Immature natural killer cell (primary cell): ENCODE measurements at regions not wholly inside any gene's neighbourhood (a gene's known extent, or its start where the extent isn't known, plus 50 kb on each side); places are given as distances from the start of the nearest gene placed in this dataset.

Experiments used
- DNase-seq, 3 donors: peaks; one replicate each; pipeline ENCODE4 v3.0.0; 2022; ENCODE audit warnings: mixed read lengths in 1 of 3
- H3K27ac Mint-ChIP-seq, 6 donors: one replicate each; pipeline ENCODE4 v1.8.0; 2020; ENCODE audit warnings: mixed read lengths in 6 of 6, mild to moderate bottlenecking in 5 of 6, inconsistent platforms in 4 of 6, moderate library complexity in 3 of 6
- H3K27me3 Mint-ChIP-seq, 3 donors: one replicate each; pipeline ENCODE4 v1.8.0; 2020 to 2021; ENCODE audit warnings: low read depth in 3 of 3, mild to moderate bottlenecking in 3 of 3, mixed read lengths in 3 of 3, moderate library complexity in 3 of 3, inconsistent platforms in 1 of 3
- H3K36me3 Mint-ChIP-seq, 3 donors: one replicate each; pipeline ENCODE4 v1.8.0; 2020; ENCODE audit warnings: mixed read lengths in 3 of 3, inconsistent platforms in 2 of 3, mild to moderate bottlenecking in 2 of 3
- H3K4me1 Mint-ChIP-seq, 2 donors: one replicate each; pipeline ENCODE4 v1.8.0; 2020; ENCODE audit warnings: inconsistent platforms in 2 of 2, mild to moderate bottlenecking in 2 of 2, mixed read lengths in 2 of 2, moderate library complexity in 1 of 2
- H3K4me3 Mint-ChIP-seq, 5 donors: one replicate each; pipeline ENCODE4 v1.8.0; 2020; ENCODE audit warnings: mild to moderate bottlenecking in 5 of 5, mixed read lengths in 5 of 5, inconsistent platforms in 3 of 5, moderate library complexity in 3 of 5
- H3K9me3 Mint-ChIP-seq, 6 donors: one replicate each; pipeline ENCODE4 v1.8.0; 2020; ENCODE audit warnings: mild to moderate bottlenecking in 6 of 6, mixed read lengths in 6 of 6, inconsistent platforms in 4 of 6, moderate library complexity in 3 of 6

DNA sequence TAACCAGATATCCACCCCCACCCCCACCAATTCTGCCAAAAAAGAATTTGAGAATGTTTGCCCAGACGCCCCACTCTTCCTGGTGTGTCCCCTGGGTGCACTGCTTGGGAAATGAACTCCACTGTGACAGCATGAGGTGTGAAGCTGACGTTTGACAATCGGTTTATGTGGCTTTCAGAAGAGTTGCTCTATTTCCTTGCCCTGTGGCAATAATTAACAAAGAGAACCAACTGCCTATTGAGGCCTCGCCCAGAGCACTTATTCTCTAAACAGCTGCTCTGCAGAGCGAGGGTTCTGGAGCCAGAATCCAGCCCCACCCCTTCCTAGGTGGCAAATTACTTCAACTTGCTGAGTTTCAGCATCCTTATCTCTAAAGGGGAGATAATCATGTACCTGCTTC is 115.8 kb upstream of the SIX3 start:
- H3K36me3 Mint-ChIP-seq, result no peaks in the 10 kb centered on the region
- no peak overlapping the region for H3K27ac Mint-ChIP-seq
- H3K4me1 Mint-ChIP-seq, result no peaks in the 10 kb centered on the region
- no peak for DNase-seq
- peaks cover 0 to 2% (median 1%) of the 10 kb centered on the region in 3 donors for H3K27me3 Mint-ChIP-seq
- no peak overlapping the region for H3K4me3 Mint-ChIP-seq
- no peaks in the 10 kb centered on the region for H3K9me3 Mint-ChIP-seq

DNA sequence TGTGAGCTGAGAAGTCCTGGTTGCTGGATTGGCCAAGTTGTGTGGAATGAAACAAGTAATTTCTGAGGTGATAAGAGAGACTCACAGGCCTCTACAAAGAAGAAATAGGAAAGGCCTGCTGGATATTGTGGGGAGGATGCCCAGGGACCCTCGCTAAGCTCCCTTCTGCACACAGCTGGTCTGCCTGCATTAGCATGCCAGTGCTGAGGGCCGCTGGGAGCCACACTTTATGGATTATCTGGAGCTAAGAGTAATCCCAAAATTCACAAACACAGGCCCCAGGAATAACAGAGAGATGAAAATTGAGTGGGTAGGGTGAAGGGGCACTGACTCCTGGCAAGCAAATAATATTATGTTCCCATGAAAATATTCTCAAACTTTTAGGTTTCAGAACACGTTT is 114.9 kb upstream of the SIX3 start:
- DNase-seq, result no peak
- no peaks in the 10 kb centered on the region for H3K36me3 Mint-ChIP-seq
- H3K27ac Mint-ChIP-seq, result no peak overlapping the region
- peaks cover 0 to 2% (median 1%) of the 10 kb centered on the region in 3 donors for H3K27me3 Mint-ChIP-seq
- H3K4me3 Mint-ChIP-seq, result no peak overlapping the region
- no peaks in the 10 kb centered on the region for H3K9me3 Mint-ChIP-seq
- H3K4me1 Mint-ChIP-seq, result no peaks in the 10 kb centered on the region

DNA sequence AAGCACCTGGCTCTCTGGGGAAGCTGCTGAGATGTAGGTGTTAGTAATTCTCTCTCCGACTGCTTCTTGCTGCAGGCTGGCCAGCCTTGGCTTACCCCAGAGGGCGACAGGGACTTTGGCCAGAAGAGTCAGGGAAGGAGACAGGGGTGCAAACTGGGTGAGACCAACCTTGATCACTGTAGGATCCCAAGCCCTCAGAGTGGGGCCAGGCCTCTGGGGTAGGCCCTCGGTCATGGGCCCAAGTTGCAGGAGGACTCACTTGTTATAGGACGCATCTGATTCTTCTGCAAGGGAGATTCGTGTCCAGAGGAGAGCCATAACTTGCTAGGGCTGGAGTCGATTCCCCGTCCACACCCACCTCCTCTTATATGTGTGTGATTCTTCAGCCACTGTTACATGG is 111.7 kb upstream of the SIX3 start:
- H3K27me3 Mint-ChIP-seq, result peaks cover 0 to 5% (median 1%) of the 10 kb centered on the region in 3 donors
- no peak for DNase-seq
- peaks cover 0 to 3% (median 0%) of the 10 kb centered on the region in 6 donors for H3K9me3 Mint-ChIP-seq
- no peak overlapping the region for H3K4me3 Mint-ChIP-seq
- H3K36me3 Mint-ChIP-seq, result no peaks in the 10 kb centered on the region
- no peaks in the 10 kb centered on the region for H3K4me1 Mint-ChIP-seq
- H3K27ac Mint-ChIP-seq, result no peak overlapping the region

DNA sequence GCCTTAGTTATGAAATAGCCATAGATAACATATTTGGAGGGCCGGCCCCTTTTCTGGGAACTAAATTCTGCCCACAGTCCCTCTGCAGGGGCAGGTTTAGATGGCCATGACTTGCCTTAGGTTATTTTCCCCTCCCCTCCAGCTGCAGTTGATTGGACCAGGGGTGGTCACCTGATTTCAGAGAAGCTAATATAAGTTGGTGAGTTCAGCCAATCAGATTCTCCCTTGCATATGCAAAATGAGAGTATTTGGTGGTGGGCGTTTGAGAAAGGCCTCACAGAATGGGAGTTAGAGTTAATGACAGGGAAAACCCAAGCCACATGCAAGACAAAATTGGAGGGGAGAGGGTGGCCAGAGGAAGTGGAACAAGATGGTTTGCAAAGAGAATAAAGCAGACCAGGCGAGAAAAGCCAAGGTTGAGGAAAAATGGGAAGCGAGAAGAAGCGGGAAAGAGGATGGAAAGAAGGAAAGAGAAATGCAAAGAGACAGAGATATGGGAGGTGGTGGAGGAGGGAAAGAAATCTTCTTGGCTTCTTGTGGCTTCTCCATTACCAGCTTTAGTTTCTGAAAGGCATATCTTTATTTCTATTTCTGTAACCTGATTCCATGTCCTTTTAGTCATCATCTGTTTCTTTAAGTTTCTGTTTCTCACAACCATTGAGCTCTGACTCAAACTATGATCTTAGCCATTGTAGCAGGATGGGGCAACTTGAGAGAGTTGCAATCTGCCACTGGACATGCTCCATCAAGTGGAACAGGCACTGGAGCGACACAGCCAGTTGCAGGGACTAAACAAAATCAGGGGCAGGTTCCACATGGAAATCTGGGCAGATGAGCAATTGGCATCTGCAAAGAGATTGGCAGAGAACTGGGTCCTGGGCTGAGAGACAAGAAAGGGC is 108.1 kb upstream of the SIX3 start:
- no peak for DNase-seq
- Mint-ChIP-seq H3K36me3 (no peaks in the 10 kb centered on the region), H3K27ac (no peak overlapping the region), H3K4me1 (no peaks in the 10 kb centered on the region), H3K9me3 (peaks cover 0 to 4% (median 0%) of the 10 kb centered on the region in 6 donors), H3K27me3 (peaks cover 0 to 6% (median 1%) of the 10 kb centered on the region in 3 donors), H3K4me3 (no peak overlapping the region)

DNA sequence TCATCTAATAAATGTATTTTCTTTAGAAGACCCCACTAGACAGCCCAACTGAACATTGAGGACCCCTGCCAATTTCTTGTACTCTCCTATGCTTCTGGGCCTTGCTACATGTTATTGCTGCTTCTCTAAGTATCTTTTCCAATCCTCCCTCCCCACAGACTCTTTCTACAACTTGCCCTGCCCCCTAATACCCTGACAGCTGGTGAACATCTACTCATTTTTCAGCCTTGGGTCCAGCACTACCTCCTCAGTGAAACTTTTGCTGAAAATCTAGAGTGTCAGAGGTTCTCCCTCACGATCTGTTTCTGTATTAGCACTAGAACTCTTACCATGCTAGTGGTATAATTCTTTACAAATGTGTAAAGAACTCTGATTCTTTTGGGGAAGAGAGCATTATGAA is 106.8 kb upstream of the SIX3 start:
- no peak for DNase-seq
- no peak overlapping the region for H3K4me3 Mint-ChIP-seq
- H3K4me1 Mint-ChIP-seq, result no peaks in the 10 kb centered on the region
- no peak overlapping the region for H3K27ac Mint-ChIP-seq
- no peaks in the 10 kb centered on the region for H3K36me3 Mint-ChIP-seq
- H3K27me3 Mint-ChIP-seq, result peaks cover 0 to 6% (median 1%) of the 10 kb centered on the region in 3 donors
- H3K9me3 Mint-ChIP-seq, result peaks cover 0 to 4% (median 0%) of the 10 kb centered on the region in 6 donors

DNA sequence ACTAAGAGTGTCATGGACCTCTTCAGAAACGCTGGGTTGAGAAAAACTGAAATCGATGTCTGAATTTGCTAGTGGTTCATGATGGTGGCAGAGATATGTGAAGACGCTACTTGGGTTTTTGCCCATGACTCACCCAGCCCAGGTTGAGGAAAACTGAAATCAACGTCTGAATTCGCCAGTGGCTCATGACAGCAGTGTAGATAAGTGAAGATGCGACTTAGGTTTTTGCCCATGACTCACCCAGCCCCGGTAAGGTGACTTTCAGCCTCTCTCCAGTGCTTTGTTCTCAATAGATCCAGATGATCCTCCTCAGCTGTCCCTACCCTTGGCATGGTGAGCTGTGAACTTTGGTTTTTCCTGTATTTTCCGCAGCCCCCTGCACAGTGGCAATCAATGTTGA is 105.3 kb upstream of the SIX3 start:
- no peaks in the 10 kb centered on the region for H3K4me1 Mint-ChIP-seq
- H3K4me3 Mint-ChIP-seq, result no peak overlapping the region
- H3K9me3 Mint-ChIP-seq, result peaks cover 0 to 4% (median 0%) of the 10 kb centered on the region in 6 donors
- DNase-seq, result no peak
- H3K27ac Mint-ChIP-seq, result no peak overlapping the region
- H3K27me3 Mint-ChIP-seq, result peaks cover 0 to 6% (median 1%) of the 10 kb centered on the region in 3 donors
- no peaks in the 10 kb centered on the region for H3K36me3 Mint-ChIP-seq

DNA sequence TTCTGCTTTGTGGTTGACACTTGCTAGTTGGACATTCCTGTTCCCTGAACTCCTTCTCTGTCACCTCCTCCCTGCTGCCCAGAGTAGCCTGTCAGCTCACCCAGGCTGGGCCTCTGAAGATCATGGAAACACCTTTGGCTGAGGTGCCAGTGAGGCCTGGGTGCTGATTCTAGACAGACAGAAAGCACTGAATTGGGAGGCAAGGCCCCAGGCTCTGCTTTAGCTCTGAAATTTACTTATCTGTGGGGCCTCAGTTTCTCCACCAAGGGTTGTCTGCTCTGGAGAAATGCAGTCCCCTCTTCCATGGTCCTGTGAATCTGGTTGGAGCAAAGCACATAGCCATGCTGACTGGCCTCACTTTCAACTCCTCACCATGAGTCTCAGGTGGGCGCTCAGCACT is 104.6 kb upstream of the SIX3 start:
- peaks cover 0 to 4% (median 1%) of the 10 kb centered on the region in 3 donors for H3K27me3 Mint-ChIP-seq
- H3K9me3 Mint-ChIP-seq, result peaks cover 0 to 4% (median 0%) of the 10 kb centered on the region in 6 donors
- H3K4me3 Mint-ChIP-seq, result no peak overlapping the region
- no peak overlapping the region for H3K27ac Mint-ChIP-seq
- no peaks in the 10 kb centered on the region for H3K36me3 Mint-ChIP-seq
- no peak for DNase-seq
- H3K4me1 Mint-ChIP-seq, result no peaks in the 10 kb centered on the region

DNA sequence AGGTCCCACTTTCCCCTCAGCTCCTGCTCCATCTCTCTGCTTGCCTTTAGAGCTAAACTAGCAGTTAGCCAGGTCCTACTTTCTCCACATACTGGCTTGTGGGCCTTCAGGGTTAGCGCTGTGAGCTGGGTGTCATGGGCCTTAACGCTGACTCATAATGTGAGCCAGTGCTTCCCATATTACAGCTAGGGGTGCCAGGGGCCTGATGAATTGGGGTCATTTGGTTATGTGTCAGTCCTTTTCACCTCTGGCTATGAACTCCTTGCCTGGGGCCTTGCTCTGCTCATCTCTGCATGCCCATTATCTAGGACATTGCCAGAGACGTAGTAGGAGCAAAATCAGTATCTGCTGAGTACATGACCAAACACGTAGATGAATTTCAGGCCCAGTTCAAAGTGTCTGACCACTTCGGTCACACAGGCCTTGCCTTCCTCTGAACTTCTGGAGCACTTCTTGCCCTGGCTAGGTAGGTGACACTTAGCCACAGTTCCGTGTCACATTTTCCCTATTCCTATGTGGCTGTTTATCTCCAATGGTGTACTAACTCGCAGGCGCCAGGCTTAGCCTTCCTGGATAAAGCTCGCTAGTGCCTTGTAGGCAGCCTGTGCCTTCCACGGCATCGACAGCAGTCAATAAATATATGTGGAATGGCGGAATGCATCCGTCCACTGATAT is 103.2 kb upstream of the SIX3 start:
- H3K4me3 Mint-ChIP-seq, result no peak overlapping the region

DNA sequence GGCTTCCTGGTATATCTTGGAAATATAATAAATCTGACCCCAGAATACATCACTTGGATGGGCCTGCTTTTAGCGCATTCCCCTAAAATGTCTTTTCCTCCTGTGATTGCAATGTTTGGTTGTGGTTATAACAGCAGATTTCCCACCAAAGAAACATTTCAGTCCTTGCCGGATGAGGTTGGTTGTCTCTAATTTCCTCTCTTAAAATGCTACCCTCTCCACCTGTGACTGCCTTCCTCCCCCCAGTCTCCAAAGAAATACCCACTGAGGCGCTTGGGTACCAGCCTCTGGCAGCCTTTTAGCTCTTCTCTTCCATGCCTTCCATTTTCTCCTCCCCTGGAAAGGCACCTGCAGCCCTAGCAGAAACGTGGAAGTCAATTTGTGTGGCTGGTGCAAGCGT is 102.1 kb upstream of the SIX3 start:
- DNase-seq, result no peak
- Mint-ChIP-seq H3K4me3 (no peak overlapping the region), H3K27ac (no peak overlapping the region), H3K27me3 (peaks cover 0 to 3% (median 0%) of the 10 kb centered on the region in 3 donors), H3K4me1 (no peaks in the 10 kb centered on the region), H3K36me3 (no peaks in the 10 kb centered on the region), H3K9me3 (peaks cover 0 to 4% (median 0%) of the 10 kb centered on the region in 6 donors)

More for the DNA sequence above, 103.2 kb upstream of the SIX3 start:
- no peak overlapping the region for H3K27ac Mint-ChIP-seq
- H3K36me3 Mint-ChIP-seq, result no peaks in the 10 kb centered on the region
- H3K4me1 Mint-ChIP-seq, result no peaks in the 10 kb centered on the region
- peaks cover 0 to 4% (median 0%) of the 10 kb centered on the region in 6 donors for H3K9me3 Mint-ChIP-seq
- no peak for DNase-seq
- peaks cover 0 to 3% (median 1%) of the 10 kb centered on the region in 3 donors for H3K27me3 Mint-ChIP-seq

DNA sequence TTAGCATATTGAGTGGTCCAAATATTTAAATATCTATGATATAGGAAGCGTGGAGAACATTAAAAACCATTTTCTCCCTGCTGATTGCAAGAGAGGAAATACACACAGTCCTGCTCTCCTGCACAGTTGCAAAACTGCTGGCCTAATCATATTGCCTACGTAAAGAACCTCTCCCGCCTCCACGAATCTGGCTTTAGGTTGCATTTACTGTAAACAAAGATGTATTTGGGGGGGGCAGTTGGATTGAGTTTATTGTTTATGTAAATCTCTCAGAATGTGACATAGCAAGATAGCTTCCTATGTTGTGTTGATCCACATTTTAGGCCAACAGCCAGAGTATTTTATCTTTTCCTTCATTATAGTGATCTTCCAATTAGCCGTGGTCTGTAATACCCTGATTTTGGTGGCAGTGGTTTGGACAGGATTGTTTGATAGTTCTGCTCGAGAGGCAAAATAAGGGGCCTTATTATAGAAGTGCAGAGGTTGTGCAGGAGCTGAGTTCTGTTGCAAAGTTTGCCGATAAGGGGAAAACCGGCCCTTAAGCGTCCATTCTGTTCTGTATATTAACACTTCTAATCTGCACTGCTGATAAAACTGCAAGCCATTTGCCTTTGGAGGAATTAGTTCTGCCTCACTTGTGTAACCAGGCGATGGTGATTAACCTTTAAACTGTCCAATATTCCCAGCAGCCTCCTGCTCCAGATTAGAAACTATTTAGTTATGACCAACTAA is 101.6 kb upstream of the SIX3 start:
- Mint-ChIP-seq H3K9me3 (no peaks in the 10 kb centered on the region), H3K27me3 (peaks cover 0 to 3% (median 0%) of the 10 kb centered on the region in 3 donors), H3K27ac (no peak overlapping the region), H3K36me3 (no peaks in the 10 kb centered on the region), H3K4me1 (no peaks in the 10 kb centered on the region), H3K4me3 (no peak overlapping the region)
- no peak for DNase-seq

DNA sequence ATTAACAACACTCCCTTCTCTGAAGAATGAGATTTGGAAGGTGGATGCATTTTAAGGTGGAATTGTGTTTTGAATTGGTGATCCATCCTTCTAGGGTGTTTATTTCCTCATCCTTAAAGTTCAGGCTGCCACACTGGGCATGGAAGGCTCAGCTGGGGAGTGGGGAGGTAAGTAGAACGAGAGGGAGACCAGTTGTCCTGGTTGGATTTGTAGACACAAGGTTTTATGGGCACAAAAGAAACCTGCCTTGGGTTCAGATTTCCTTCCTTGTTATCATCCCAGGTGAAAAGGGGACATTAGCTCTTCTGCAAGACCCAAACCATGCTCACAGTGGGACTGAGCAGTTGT is 101.0 kb upstream of the SIX3 start:
- no peak overlapping the region for H3K27ac Mint-ChIP-seq
- H3K27me3 Mint-ChIP-seq, result peaks cover 0 to 3% (median 0%) of the 10 kb centered on the region in 3 donors
- DNase-seq, result no peak
- no peaks in the 10 kb centered on the region for H3K4me1 Mint-ChIP-seq
- no peak overlapping the region for H3K4me3 Mint-ChIP-seq
- H3K36me3 Mint-ChIP-seq, result no peaks in the 10 kb centered on the region
- H3K9me3 Mint-ChIP-seq, result no peaks in the 10 kb centered on the region

DNA sequence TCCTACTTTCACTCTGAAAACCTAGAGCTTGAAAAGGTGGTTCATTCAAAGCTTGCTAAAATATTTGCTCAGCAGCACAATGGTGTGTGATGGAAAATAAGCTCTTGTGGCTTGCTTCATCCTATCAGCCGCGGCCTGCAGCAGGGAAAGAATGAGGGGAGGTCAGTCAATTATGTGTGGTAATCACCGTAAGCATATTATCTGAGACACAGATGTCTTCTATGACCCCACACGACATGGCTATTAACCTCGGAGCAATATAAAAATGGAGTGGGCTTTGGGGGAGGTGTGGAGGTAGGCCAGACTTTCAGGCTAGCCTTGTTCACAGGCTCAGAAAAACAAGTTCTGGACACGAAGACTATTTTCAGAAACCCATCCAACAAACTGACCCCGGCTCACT is 98.4 kb upstream of the SIX3 start:
- DNase-seq, result no peak
- H3K4me3 Mint-ChIP-seq, result no peak overlapping the region
- H3K9me3 Mint-ChIP-seq, result no peaks in the 10 kb centered on the region
- H3K27ac Mint-ChIP-seq, result no peak overlapping the region
- H3K36me3 Mint-ChIP-seq, result no peaks in the 10 kb centered on the region
- no peaks in the 10 kb centered on the region for H3K27me3 Mint-ChIP-seq
- H3K4me1 Mint-ChIP-seq, result no peaks in the 10 kb centered on the region

DNA sequence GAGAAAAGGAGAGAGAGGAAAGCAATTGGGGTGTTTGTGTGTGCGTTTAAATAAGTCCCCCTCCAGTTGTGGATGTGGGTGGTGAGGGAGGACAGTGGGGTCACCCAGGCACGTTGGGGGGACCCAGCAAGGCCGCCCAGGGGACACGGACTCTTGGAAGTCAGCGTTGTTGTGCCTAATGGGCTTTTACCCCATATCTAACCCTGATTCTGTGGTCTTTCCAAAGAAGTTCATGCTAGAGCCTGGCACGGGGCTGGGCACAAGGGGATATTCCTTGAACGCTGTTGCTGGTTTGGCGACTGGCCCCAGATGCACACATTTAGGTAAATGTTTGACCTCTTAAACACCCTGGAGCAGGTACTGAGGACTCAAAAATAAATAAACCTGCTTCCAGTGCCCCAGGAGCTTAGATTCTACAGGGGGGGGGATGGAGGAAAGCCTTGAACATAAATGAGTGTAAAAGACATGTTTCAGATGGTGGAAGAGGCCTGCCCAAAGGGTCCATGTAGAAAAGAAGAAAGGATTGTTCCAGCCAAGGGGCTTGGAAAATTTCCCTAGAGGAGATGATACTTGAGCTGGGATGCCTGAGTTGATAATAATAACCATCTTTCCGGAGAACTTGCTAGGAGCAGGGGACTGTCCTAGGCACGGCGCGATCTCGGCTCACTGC is 97.7 kb upstream of the SIX3 start:
- DNase-seq, result no peak
- Mint-ChIP-seq H3K27ac (no peak overlapping the region), H3K4me3 (no peak overlapping the region), H3K27me3 (peaks cover 0 to 1% (median 0%) of the 10 kb centered on the region in 3 donors), H3K9me3 (no peaks in the 10 kb centered on the region), H3K4me1 (no peaks in the 10 kb centered on the region), H3K36me3 (no peaks in the 10 kb centered on the region)
